ENCODE measurements at regions not wholly inside any gene's neighbourhood (a gene's known extent, or its start where the extent isn't known, plus 50 kb on each side); places are given as distances from the start of the nearest gene placed in this dataset.

- TF ChIP-seq CTCF (IDR thresholded peaks at IDR 0.05) (no peak), POLR2A (IDR thresholded peaks at IDR 0.05) (no peak)
Observed at GRCh38 chr2:154960802-154961583, 262.5 kb downstream of the KCNJ3 start.

Measured in Peyer's patch (tissue), 4 donors.